Renal cortical epithelial cell (primary cell): ENCODE measurements at regions not wholly inside any gene's neighbourhood (a gene's known extent, or its start where the extent isn't known, plus 50 kb on each side); places are given as distances from the start of the nearest gene placed in this dataset.

Experiments used
- DNase-seq: peaks from one replicate; pipeline ENCODE4 v3.0.0-alpha.2; 2011; ENCODE audit warnings: low read depth

- DNase-seq, result no peak
These were observed 86.4 kb upstream of the OTOS start for GRCh38 chr2:240226672-240227537.

GRCh38 chr2:240227538-240228428, 87.3 kb upstream of the OTOS start:
- no peak for DNase-seq

GRCh38 chr2:240229005-240229404, 88.5 kb upstream of the OTOS start:
- no peak for DNase-seq

GRCh38 chr2:240229603-240230235, 89.3 kb upstream of the OTOS start:
- peak; percentile 84 for DNase-seq

- DNase-seq, result no peak
These were observed 90.0 kb upstream of the OTOS start for GRCh38 chr2:240230291-240230931.

- no peak for DNase-seq
These were observed 91.4 kb upstream of the OTOS start for GRCh38 chr2:240231838-240232244.

GRCh38 chr2:240232264-240232915, 91.9 kb upstream of the OTOS start:
- DNase-seq, result no peak

- DNase-seq, result peak; percentile 45
These were observed 92.8 kb upstream of the OTOS start for GRCh38 chr2:240232961-240233884.

GRCh38 chr2:240233885-240234502, 93.5 kb upstream of the OTOS start:
- DNase-seq, result peak; percentile 31

- DNase-seq, result peak; percentile 87
These were observed 94.1 kb upstream of the OTOS start for GRCh38 chr2:240234503-240234951.

GRCh38 chr2:240235149-240235803, 94.8 kb upstream of the OTOS start:
- no peak for DNase-seq

GRCh38 chr2:240235811-240236210, 95.4 kb upstream of the OTOS start:
- DNase-seq, result no peak

GRCh38 chr2:240236217-240237111, 96.0 kb upstream of the OTOS start:
- no peak for DNase-seq

- peak; percentile 85 for DNase-seq
These were observed 97.2 kb upstream of the OTOS start for GRCh38 chr2:240237609-240238174.

- peak; percentile 50 for DNase-seq
These were observed 97.7 kb upstream of the OTOS start for GRCh38 chr2:240238201-240238600.

- DNase-seq, result no peak
These were observed 98.3 kb upstream of the OTOS start for GRCh38 chr2:240238786-240239185.

- no peak for DNase-seq
These were observed 98.9 kb upstream of the OTOS start for GRCh38 chr2:240239325-240239724.
